SU-DHL-6 (cell line): ENCODE measurements at regions not wholly inside any gene's neighbourhood (a gene's known extent, or its start where the extent isn't known, plus 50 kb on each side); places are given as distances from the start of the nearest gene placed in this dataset.

Experiments used
- EZH2phosphoT487 ChIP-seq: fragments of 200-600 bp; sonication (generic), shearing (Covaris generic); conservative IDR thresholded peaks from 2 replicates; pipeline ENCODE4 v1.6.1; 2018; ENCODE audit warnings: mild to moderate bottlenecking, antibody characterized with exemption, low read length, moderate library complexity, mixed read lengths
- TF ChIP-seq, protein P1 (sequence below): fragments of 200-600 bp; sonication (generic); IDR thresholded peaks from one replicate; pipeline ENCODE4 v1.5.1; 2017; ENCODE audit warnings: antibody characterized with exemption, mild to moderate bottlenecking, low read length, moderate library complexity; ENCODE audit not compliant: insufficient read depth, poor library complexity, severe bottlenecking

GRCh38 chr13:55516610-55517009 is 1624.1 kb upstream of the PRR20A start:
- TF ChIP-seq, protein P1, sequence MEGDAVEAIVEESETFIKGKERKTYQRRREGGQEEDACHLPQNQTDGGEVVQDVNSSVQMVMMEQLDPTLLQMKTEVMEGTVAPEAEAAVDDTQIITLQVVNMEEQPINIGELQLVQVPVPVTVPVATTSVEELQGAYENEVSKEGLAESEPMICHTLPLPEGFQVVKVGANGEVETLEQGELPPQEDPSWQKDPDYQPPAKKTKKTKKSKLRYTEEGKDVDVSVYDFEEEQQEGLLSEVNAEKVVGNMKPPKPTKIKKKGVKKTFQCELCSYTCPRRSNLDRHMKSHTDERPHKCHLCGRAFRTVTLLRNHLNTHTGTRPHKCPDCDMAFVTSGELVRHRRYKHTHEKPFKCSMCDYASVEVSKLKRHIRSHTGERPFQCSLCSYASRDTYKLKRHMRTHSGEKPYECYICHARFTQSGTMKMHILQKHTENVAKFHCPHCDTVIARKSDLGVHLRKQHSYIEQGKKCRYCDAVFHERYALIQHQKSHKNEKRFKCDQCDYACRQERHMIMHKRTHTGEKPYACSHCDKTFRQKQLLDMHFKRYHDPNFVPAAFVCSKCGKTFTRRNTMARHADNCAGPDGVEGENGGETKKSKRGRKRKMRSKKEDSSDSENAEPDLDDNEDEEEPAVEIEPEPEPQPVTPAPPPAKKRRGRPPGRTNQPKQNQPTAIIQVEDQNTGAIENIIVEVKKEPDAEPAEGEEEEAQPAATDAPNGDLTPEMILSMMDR: no peak
- TF ChIP-seq EZH2phosphoT487: no peak
